Endothelial cell of umbilical vein (primary cell): ENCODE measurements at regions not wholly inside any gene's neighbourhood (a gene's known extent, or its start where the extent isn't known, plus 50 kb on each side); places are given as distances from the start of the nearest gene placed in this dataset.
"Not testable (repeated sequence)": the region's sequence is repeated elsewhere in the genome, so short reads cannot be mapped to it uniquely, and the experiment has no call there.

ENCODE experiments used
- BruUV-seq: library from RNA; stranded (reverse); fragments of 400-500 nt; replicated peaks from 2 replicates; lab custom pipeline; 2021; lab: Mats Ljungman, UMichigan
- CTCF ChIA-PET: fragments of 300-600, 350-600 bp; sonication (Branson Sonifier 250); formaldehyde crosslinking; loops from one replicate; lab custom pipeline; 2021; ENCODE audit warnings: antibody characterized with exemption, inconsistent platforms; lab: Charles Lee
- POLR2A ChIA-PET: fragments of 300-600, 350-600 bp; sonication (Branson Sonifier 250); formaldehyde crosslinking; loops from one replicate; lab custom pipeline; 2021; ENCODE audit warnings: antibody characterized with exemption, inconsistent platforms; lab: Charles Lee
- DNase-seq: peaks from one replicate; pipeline ENCODE4 v3.0.0-alpha.2; 2011; ENCODE audit warnings: low read depth, low spot score
- FAIRE-seq: peaks from 2 replicates; lab custom pipeline; 2011; peaks lifted over from hg19 to GRCh38; lab: Jason Lieb, UNC
- H2AFZ ChIP-seq: 2 replicates; pipeline ENCODE4 v1.6.0; 2012; ENCODE audit warnings: low read depth, low read length, control low read depth, inconsistent platforms
- H3K27ac ChIP-seq: 2 replicates; pipeline ENCODE4 v1.5.1; 2011; ENCODE audit warnings: low read depth, mild to moderate bottlenecking, control low read depth, low read length, moderate library complexity; ENCODE audit not compliant: insufficient read depth
- H3K27me3 ChIP-seq, 2 experiments: 2 replicates each; pipeline versions ENCODE4 v1.6.0 to v1.6.1; 2011; ENCODE audit warnings: low read length in 2 of 2, mixed read lengths in 1 of 2; ENCODE audit not compliant: control insufficient read depth in 2 of 2, insufficient read depth in 2 of 2
- H3K36me3 ChIP-seq, 2 experiments: 2 replicates in 1 of 2; 3 replicates in 1 of 2; pipeline ENCODE4 v1.5.1; 2011; ENCODE audit warnings: low read length in 2 of 2, mild to moderate bottlenecking in 1 of 2, moderate library complexity in 1 of 2; ENCODE audit not compliant: control insufficient read depth in 2 of 2, insufficient read depth in 2 of 2; ENCODE audit errors: extremely low read depth in 1 of 2
- H3K4me1 ChIP-seq: 3 replicates; pipeline ENCODE4 v1.5.1; 2011; ENCODE audit warnings: mild to moderate bottlenecking, low read length; ENCODE audit not compliant: control insufficient read depth, insufficient read depth; ENCODE audit errors: extremely low read depth
- H3K4me2 ChIP-seq: 2 replicates; pipeline ENCODE4 v1.6.1; 2011; ENCODE audit warnings: low read length, control low read depth, mixed read lengths; ENCODE audit not compliant: insufficient read depth
- H3K4me3 ChIP-seq, 3 experiments: fragments of 200-600 bp in 1 of 3; sonication (generic), shearing (Covaris generic) in 1 of 3; replicated peaks in 1 of 3; 2 replicates each; pipeline ENCODE4 v1.5.1; 2011 to 2016; ENCODE audit warnings: control low read depth in 3 of 3, low read length in 3 of 3, mild to moderate bottlenecking in 2 of 3, inconsistent platforms in 1 of 3, low read depth in 1 of 3, moderate library complexity in 1 of 3; ENCODE audit not compliant: insufficient read depth in 1 of 3
- H3K79me2 ChIP-seq: 2 replicates; pipeline ENCODE4 v1.6.0; 2012; ENCODE audit warnings: low read length, inconsistent platforms; ENCODE audit not compliant: control insufficient read depth, insufficient read depth
- H3K9ac ChIP-seq: replicated peaks from 2 replicates; pipeline ENCODE3; 2011; ENCODE audit warnings: low read length, control low read depth; ENCODE audit not compliant: insufficient read depth; ENCODE audit errors: extremely low read depth
- H3K9me1 ChIP-seq: replicated peaks from 3 replicates; pipeline ENCODE4 v1.6.0; 2011; ENCODE audit warnings: mild to moderate bottlenecking, low read length; ENCODE audit not compliant: control insufficient read depth, insufficient read depth; ENCODE audit errors: extremely low read depth
- H3K9me3 ChIP-seq: replicated peaks from 2 replicates; pipeline ENCODE4 v1.5.1; 2012; ENCODE audit warnings: low read length, inconsistent platforms; ENCODE audit not compliant: control insufficient read depth, insufficient read depth
- H4K20me1 ChIP-seq: replicated peaks from 2 replicates; pipeline ENCODE3; 2011; ENCODE audit warnings: mild to moderate bottlenecking, low read length; ENCODE audit not compliant: control insufficient read depth, insufficient read depth; ENCODE audit errors: extremely low read depth
- CTCF ChIP-seq, 2 donors: IDR thresholded peaks; 1 replicate in 1 of 2; 2 replicates in 1 of 2; pipeline ENCODE4 v1.5.1; 2011; ENCODE audit warnings: low read length in 2 of 2, mild to moderate bottlenecking in 2 of 2, moderate library complexity in 2 of 2, control low read depth in 1 of 2, inconsistent platforms in 1 of 2, low read depth in 1 of 2; ENCODE audit not compliant: insufficient read depth in 1 of 2; ENCODE audit errors: extremely low read depth in 1 of 2
- EZH2 ChIP-seq: IDR thresholded peaks from 2 replicates; pipeline ENCODE4 v1.6.1; 2012; ENCODE audit warnings: borderline replicate concordance, low read depth, mild to moderate bottlenecking, moderate library complexity, low read length, inconsistent platforms; ENCODE audit not compliant: severe bottlenecking
- FOS ChIP-seq: IDR thresholded peaks from 2 replicates; pipeline ENCODE4 v1.6.1; 2011; ENCODE audit warnings: mild to moderate bottlenecking, low read length, moderate library complexity, borderline replicate concordance; ENCODE audit not compliant: insufficient read depth
- GATA2 ChIP-seq: IDR thresholded peaks from 2 replicates; pipeline ENCODE4 v1.7.0; 2011; ENCODE audit warnings: low read depth, mild to moderate bottlenecking, moderate library complexity, mixed read lengths, low read length; ENCODE audit not compliant: insufficient read length, insufficient read depth
- JUN ChIP-seq: IDR thresholded peaks from 2 replicates; pipeline ENCODE4 v1.6.1; 2011; ENCODE audit warnings: borderline replicate concordance, low read depth; ENCODE audit not compliant: insufficient read length, insufficient read depth
- MAX ChIP-seq: IDR thresholded peaks from 2 replicates; pipeline ENCODE4 v1.6.1; 2011; ENCODE audit not compliant: insufficient read depth, insufficient read length
- MYC ChIP-seq: IDR thresholded peaks from one replicate; pipeline ENCODE4 v1.6.1; 2011; ENCODE audit warnings: mild to moderate bottlenecking, low read depth, low read length
- POLR2A ChIP-seq: IDR thresholded peaks from 2 replicates; pipeline ENCODE4 v1.6.1; 2012; ENCODE audit warnings: low read depth, mild to moderate bottlenecking, control low read depth, low read length
- POLR2AphosphoS5 ChIP-seq: IDR thresholded peaks from 2 replicates; pipeline ENCODE4 v1.6.1; 2012; ENCODE audit warnings: low read depth, mild to moderate bottlenecking, control low read depth, low read length, moderate library complexity; ENCODE audit not compliant: insufficient read depth
- dilution Hi-C: fragments of 300-500 bp; cut with MboI; formaldehyde crosslinking; loops from one replicate; pipeline ENCODE4 v1.15.0; 2019; ENCODE audit warnings: low sequenced_read_pairs; ENCODE audit not compliant: extremely low pct_ligation_motif_present
- intact Hi-C: fragments of 100-400 bp; cut with micrococcal nuclease; formaldehyde crosslinking; loops from one replicate; pipeline ENCODE4 v1.10.0; 2022

GRCh38 chr13:50230662-50230978 lies 215.4 kb downstream of the KCNRG start:
- Histone ChIP-seq H3K9me1 (no peaks in the 10 kb centered on the region), H3K4me3 (no peak overlapping the region), H3K27ac (no peak overlapping the region), H2AFZ (no peak overlapping the region), H3K9ac (no peak overlapping the region), H4K20me1 (no peaks in the 10 kb centered on the region), H3K4me2 (no peak overlapping the region), H3K36me3 (no peaks in the 10 kb centered on the region), H3K9me3 (no peaks in the 10 kb centered on the region), H3K27me3 (no peaks in the 10 kb centered on the region), H3K79me2 (no peaks in the 10 kb centered on the region), H3K4me1 (no peaks in the 10 kb centered on the region)
- ChIA-PET POLR2A (no interaction called here), CTCF (interaction anchor here (0.6 to 1.0 kb wide), 2 partner anchors 9 to 1258 kb away, joined by 3 read pairs; no protein-coding TSS in a partner anchor)
- no peak for DNase-seq
- no peak for FAIRE-seq
- no peak for TF ChIP-seq POLR2AphosphoS5
- TF ChIP-seq EZH2: no peak
- TF ChIP-seq FOS: no peak
- no peak for TF ChIP-seq GATA2
- TF ChIP-seq CTCF (IDR thresholded peaks at IDR 0.05; ENCODE audit: extremely low read depth in 1 of 2, insufficient read depth in 1 of 2, low read depth in 1 of 2, low read length in 2 of 2): no peak
- no peak for TF ChIP-seq MYC
- no peak for TF ChIP-seq JUN
- no peak for TF ChIP-seq POLR2A
- TF ChIP-seq MAX: no peak
- intact Hi-C loops: no loop called here
- BruUV-seq: no TSS peak
- dilution Hi-C loops: no loop called here

GRCh38 chr13:50233574-50233973 lies 218.3 kb downstream of the KCNRG start:
- dilution Hi-C loops, H3K79me2 ChIP-seq, H3K9me3 ChIP-seq, H2AFZ ChIP-seq, H3K36me3 ChIP-seq, DNase-seq, H3K27me3 ChIP-seq, H3K4me2 ChIP-seq, H3K9me1 ChIP-seq, H3K4me3 ChIP-seq, CTCF ChIA-PET, BruUV-seq, FAIRE-seq, H3K9ac ChIP-seq, intact Hi-C loops, H3K27ac ChIP-seq, H3K4me1 ChIP-seq, H4K20me1 ChIP-seq: not testable (repeated sequence)
- POLR2A ChIA-PET: interaction anchor here (0.8 kb wide), 1 partner anchor 1134 kb away, joined by 3 read pairs; no protein-coding TSS in a partner anchor
